ENCODE measurements at regions not wholly inside any gene's neighbourhood (a gene's known extent, or its start where the extent isn't known, plus 50 kb on each side); places are given as distances from the start of the nearest gene placed in this dataset.
A peak's percentile ranks its signal among the peaks of the same experiment; 100 is the strongest.
"Not testable (repeated sequence)": the region's sequence is repeated elsewhere in the genome, so short reads cannot be mapped to it uniquely, and the experiment has no call there.

- H3K9ac ChIP-seq (ENCODE audit: low read length): no peak overlapping the region
- no peak overlapping the region for H3K27ac ChIP-seq (ENCODE audit: low read depth, low read length)
- TF ChIP-seq SP1 (IDR thresholded peaks at IDR 0.05; ENCODE audit: low read depth): no peak
- TF ChIP-seq, protein P1, sequence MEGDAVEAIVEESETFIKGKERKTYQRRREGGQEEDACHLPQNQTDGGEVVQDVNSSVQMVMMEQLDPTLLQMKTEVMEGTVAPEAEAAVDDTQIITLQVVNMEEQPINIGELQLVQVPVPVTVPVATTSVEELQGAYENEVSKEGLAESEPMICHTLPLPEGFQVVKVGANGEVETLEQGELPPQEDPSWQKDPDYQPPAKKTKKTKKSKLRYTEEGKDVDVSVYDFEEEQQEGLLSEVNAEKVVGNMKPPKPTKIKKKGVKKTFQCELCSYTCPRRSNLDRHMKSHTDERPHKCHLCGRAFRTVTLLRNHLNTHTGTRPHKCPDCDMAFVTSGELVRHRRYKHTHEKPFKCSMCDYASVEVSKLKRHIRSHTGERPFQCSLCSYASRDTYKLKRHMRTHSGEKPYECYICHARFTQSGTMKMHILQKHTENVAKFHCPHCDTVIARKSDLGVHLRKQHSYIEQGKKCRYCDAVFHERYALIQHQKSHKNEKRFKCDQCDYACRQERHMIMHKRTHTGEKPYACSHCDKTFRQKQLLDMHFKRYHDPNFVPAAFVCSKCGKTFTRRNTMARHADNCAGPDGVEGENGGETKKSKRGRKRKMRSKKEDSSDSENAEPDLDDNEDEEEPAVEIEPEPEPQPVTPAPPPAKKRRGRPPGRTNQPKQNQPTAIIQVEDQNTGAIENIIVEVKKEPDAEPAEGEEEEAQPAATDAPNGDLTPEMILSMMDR (IDR thresholded peaks at IDR 0.05 in 2 of 3, conservative IDR thresholded peaks at IDR 0.05 in 1 of 3; ENCODE audit: borderline replicate concordance in 1 of 3, insufficient read depth in 1 of 3, low read depth in 2 of 3, low read length in 2 of 3): peak in 2 of 3 experiments; percentile 11 to 20; a peak in 1 of 6 replicates
- no peaks in the 10 kb centered on the region for H3K4me1 ChIP-seq (ENCODE audit: control insufficient read depth in 1 of 2, insufficient read depth in 2 of 2, low read length in 2 of 2)
- no peak overlapping the region for H3K4me3 ChIP-seq (replicated peaks in 1 of 2; ENCODE audit: low read depth in 1 of 2, low read length in 2 of 2)
- no peak overlapping the region for H3K4me2 ChIP-seq (ENCODE audit: low read length)
- no peaks in the 10 kb centered on the region for H3K9me2 ChIP-seq (ENCODE audit: insufficient read depth)
- no TSS peak for BruUV-seq (replicated peaks)
- intact Hi-C loops (cut with micrococcal nuclease): no loop called here
- CTCF ChIA-PET: no interaction called here
- RAD21 ChIA-PET (ENCODE audit: low non-redundant PET in 1 of 2, low total read pairs in 2 of 2, uncharacterized antibody in 2 of 2, unreplicated experiment in 2 of 2): no interaction called here
- ATAC-seq: peak; percentile 57
- no peaks in the 10 kb centered on the region for H3K9me3 ChIP-seq (ENCODE audit: control insufficient read depth in 1 of 2, insufficient read depth in 1 of 2, low read depth in 1 of 2, low read length in 2 of 2)
- H3K36me3 ChIP-seq (ENCODE audit: control insufficient read depth in 1 of 2, insufficient read depth in 2 of 2, low read length in 2 of 2): no peaks in the 10 kb centered on the region
- no peaks in the 10 kb centered on the region for H4K20me1 ChIP-seq (ENCODE audit: insufficient read depth)
- no peaks in the 10 kb centered on the region for H3K79me2 ChIP-seq (ENCODE audit: insufficient read depth, low read length)
- POLR2A ChIA-PET: no interaction called here
- DNase-seq (ENCODE audit: low read depth, low spot score): no peak
- 0 out of 2 replicates have a peak, but pooled peaks cover 9% of the 10 kb centered on the region for H3K27me3 ChIP-seq (ENCODE audit: insufficient read depth, low read length)
- no peak overlapping the region for H2AFZ ChIP-seq (ENCODE audit: low read depth, low read length, poor library complexity, severe bottlenecking)
Measured at GRCh38 chr5:152164860-152165259, 240.2 kb upstream of the GLRA1 start.

DNA sequence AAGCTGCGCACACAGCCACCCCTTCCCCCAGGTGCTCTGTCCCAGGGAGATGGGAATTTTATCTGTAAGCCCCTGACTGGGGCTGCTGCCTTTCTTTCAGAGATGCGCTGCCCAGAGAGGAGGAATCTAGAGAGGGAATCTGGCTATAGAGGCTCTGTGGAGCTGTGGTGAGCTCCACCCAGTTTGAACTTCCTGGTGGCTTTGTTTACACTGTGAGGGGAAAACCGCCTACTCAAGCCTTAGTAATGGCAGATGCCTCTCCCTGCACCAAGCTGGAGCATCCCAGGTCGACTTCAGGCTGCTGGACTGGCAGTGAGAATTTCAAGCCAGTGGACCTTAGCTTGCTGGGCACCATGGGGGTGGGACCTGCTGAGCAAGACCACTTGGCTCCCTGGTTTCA is 235.2 kb upstream of the GLRA1 start:
- ATAC-seq; BruUV-seq (replicated peaks): not testable (repeated sequence)

GRCh38 chr5:152154452-152154851 is 229.8 kb upstream of the GLRA1 start:
- H3K9ac ChIP-seq (ENCODE audit: low read length); CTCF ChIA-PET: not testable (repeated sequence)

More for the DNA sequence above, 235.2 kb upstream of the GLRA1 start:
- H3K4me3 ChIP-seq (replicated peaks in 1 of 2; ENCODE audit: low read depth in 1 of 2, low read length in 2 of 2); CTCF ChIA-PET; H3K36me3 ChIP-seq (ENCODE audit: control insufficient read depth in 1 of 2, insufficient read depth in 2 of 2, low read length in 2 of 2); H3K27ac ChIP-seq (ENCODE audit: low read depth, low read length); H3K27me3 ChIP-seq (ENCODE audit: insufficient read depth, low read length); H3K4me2 ChIP-seq (ENCODE audit: low read length); H3K9ac ChIP-seq (ENCODE audit: low read length); H3K4me1 ChIP-seq (ENCODE audit: control insufficient read depth in 1 of 2, insufficient read depth in 2 of 2, low read length in 2 of 2); H4K20me1 ChIP-seq (ENCODE audit: insufficient read depth); intact Hi-C loops (cut with micrococcal nuclease); H3K9me2 ChIP-seq (ENCODE audit: insufficient read depth); RAD21 ChIA-PET (ENCODE audit: low non-redundant PET in 1 of 2, low total read pairs in 2 of 2, uncharacterized antibody in 2 of 2, unreplicated experiment in 2 of 2); H3K9me3 ChIP-seq (ENCODE audit: control insufficient read depth in 1 of 2, insufficient read depth in 1 of 2, low read depth in 1 of 2, low read length in 2 of 2); H3K79me2 ChIP-seq (ENCODE audit: insufficient read depth, low read length); DNase-seq (ENCODE audit: low read depth, low spot score); H2AFZ ChIP-seq (ENCODE audit: low read depth, low read length, poor library complexity, severe bottlenecking); POLR2A ChIA-PET: not testable (repeated sequence)

More at GRCh38 chr5:152154452-152154851, 229.8 kb upstream of the GLRA1 start:
- H3K4me2 ChIP-seq (ENCODE audit: low read length); RAD21 ChIA-PET (ENCODE audit: low non-redundant PET in 1 of 2, low total read pairs in 2 of 2, uncharacterized antibody in 2 of 2, unreplicated experiment in 2 of 2); BruUV-seq (replicated peaks); H3K9me2 ChIP-seq (ENCODE audit: insufficient read depth); ATAC-seq; H4K20me1 ChIP-seq (ENCODE audit: insufficient read depth); POLR2A ChIA-PET; H3K27me3 ChIP-seq (ENCODE audit: insufficient read depth, low read length); H3K4me3 ChIP-seq (replicated peaks in 1 of 2; ENCODE audit: low read depth in 1 of 2, low read length in 2 of 2); H3K27ac ChIP-seq (ENCODE audit: low read depth, low read length); H2AFZ ChIP-seq (ENCODE audit: low read depth, low read length, poor library complexity, severe bottlenecking); H3K79me2 ChIP-seq (ENCODE audit: insufficient read depth, low read length); H3K36me3 ChIP-seq (ENCODE audit: control insufficient read depth in 1 of 2, insufficient read depth in 2 of 2, low read length in 2 of 2); H3K4me1 ChIP-seq (ENCODE audit: control insufficient read depth in 1 of 2, insufficient read depth in 2 of 2, low read length in 2 of 2); intact Hi-C loops (cut with micrococcal nuclease); H3K9me3 ChIP-seq (ENCODE audit: control insufficient read depth in 1 of 2, insufficient read depth in 1 of 2, low read depth in 1 of 2, low read length in 2 of 2); DNase-seq (ENCODE audit: low read depth, low spot score): not testable (repeated sequence)

Data from HCT116 (cell line).